ENCODE measurements at regions not wholly inside any gene's neighbourhood (a gene's known extent, or its start where the extent isn't known, plus 50 kb on each side); places are given as distances from the start of the nearest gene placed in this dataset.

DNA sequence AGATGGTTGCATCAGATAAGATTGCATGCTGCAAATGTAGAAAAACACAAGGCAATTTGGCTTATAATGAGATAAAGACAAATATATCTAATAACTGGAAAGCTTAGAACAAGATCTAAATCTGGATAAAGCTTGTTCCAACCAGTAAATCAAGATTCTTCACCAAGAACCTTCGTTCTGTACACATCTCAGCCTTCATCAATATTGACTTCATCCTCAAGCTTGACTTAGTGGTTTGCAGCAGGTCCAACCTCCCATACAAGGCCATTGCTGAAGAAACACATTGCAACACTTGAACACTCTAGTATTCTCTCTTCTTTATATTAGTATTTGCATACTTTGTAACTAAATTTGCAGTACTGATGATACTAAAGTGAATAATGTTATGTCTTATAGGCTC is 407.6 kb downstream of the TLL1 start:
- DNase-seq (ENCODE audit: low read depth), result no peak
- TF ChIP-seq, protein P1, sequence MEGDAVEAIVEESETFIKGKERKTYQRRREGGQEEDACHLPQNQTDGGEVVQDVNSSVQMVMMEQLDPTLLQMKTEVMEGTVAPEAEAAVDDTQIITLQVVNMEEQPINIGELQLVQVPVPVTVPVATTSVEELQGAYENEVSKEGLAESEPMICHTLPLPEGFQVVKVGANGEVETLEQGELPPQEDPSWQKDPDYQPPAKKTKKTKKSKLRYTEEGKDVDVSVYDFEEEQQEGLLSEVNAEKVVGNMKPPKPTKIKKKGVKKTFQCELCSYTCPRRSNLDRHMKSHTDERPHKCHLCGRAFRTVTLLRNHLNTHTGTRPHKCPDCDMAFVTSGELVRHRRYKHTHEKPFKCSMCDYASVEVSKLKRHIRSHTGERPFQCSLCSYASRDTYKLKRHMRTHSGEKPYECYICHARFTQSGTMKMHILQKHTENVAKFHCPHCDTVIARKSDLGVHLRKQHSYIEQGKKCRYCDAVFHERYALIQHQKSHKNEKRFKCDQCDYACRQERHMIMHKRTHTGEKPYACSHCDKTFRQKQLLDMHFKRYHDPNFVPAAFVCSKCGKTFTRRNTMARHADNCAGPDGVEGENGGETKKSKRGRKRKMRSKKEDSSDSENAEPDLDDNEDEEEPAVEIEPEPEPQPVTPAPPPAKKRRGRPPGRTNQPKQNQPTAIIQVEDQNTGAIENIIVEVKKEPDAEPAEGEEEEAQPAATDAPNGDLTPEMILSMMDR (IDR thresholded peaks at IDR 0.05; ENCODE audit: insufficient read depth, low read depth, low read length, missing control alignments), result no peak
- H3K4me3 ChIP-seq (ENCODE audit: low read depth, low read length), result no peak overlapping the region

DNA sequence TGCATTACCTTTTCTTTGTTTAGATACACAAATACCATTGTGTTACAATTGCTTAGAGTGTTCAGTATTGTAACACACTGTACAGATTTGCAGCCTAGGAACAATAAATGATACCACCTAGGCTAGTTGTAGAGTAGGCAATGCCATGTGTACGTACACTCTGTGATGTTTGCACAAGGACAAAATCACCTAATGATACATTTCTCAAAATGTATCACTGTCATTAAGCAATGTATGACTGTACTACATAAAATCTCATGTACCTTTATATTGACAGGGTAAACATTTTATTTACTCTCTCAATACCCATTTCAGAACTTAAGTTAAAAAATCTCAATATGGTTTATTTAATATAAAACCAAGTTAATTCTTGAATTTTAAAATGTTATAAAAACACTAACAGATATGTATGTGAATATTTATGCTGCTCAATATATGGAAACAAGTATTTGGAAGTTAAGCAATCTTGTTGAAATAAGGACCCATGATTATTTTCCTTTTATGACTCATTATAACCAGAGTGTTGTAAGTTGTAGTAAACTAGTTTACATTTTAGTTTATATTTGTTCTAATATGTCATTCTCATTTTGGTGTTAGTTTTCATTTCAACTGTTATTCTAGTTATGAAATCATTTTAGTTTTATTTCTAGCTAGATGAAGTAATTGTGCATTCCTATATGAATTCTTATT is 409.2 kb downstream of the TLL1 start:
- TF ChIP-seq, protein P1 (IDR thresholded peaks at IDR 0.05; ENCODE audit: insufficient read depth, low read depth, low read length, missing control alignments), result no peak
- no peak overlapping the region for H3K4me3 ChIP-seq (ENCODE audit: low read depth, low read length)

DNA sequence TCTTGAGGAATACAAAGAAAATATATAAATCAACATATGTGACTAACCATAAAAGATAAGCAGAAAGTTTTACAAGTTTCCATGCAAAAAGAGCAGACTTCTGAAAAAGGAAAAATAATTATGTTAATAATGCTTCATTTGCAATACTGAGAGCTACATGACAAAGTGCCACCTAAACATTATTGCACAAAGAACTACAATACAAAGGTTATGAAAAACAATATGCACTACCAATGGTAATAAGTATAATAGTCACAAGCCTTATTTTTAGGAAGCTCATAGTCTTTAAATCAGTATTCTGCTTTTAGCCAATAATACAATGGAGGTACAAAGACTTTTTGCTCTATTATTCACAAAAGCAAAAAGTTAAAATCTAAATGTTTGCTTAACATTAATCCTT is 411.2 kb downstream of the TLL1 start:
- H3K4me3 ChIP-seq (ENCODE audit: low read depth, low read length), result no peak overlapping the region
- TF ChIP-seq, protein P1 (IDR thresholded peaks at IDR 0.05; ENCODE audit: insufficient read depth, low read depth, low read length, missing control alignments), result no peak
- no peak for DNase-seq (ENCODE audit: low read depth)

More for the DNA sequence above, 409.2 kb downstream of the TLL1 start:
- DNase-seq (ENCODE audit: low read depth), result no peak

DNA sequence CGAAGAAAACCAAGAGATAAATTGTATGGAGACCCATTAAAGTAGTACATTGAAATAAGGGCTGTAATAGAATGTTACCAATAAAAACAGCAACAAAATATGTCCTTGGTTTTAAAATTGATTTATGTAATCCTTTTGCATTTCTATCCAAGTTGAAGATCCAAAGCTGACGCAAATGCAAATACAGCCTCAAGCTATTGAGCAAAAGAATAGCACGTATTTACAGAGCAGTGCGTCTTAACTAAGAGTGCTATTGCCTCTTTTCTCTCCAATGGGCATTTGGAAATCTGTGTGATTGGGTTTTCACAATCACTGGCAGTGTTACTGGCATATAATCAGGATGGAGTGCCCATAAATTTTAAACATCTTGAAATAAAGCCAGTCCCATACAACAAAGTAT is 417.4 kb downstream of the TLL1 start:
- DNase-seq (ENCODE audit: low read depth), result no peak
- H3K4me3 ChIP-seq (ENCODE audit: low read depth, low read length), result no peak overlapping the region
- TF ChIP-seq, protein P1 (IDR thresholded peaks at IDR 0.05; ENCODE audit: insufficient read depth, low read depth, low read length, missing control alignments), result no peak

DNA sequence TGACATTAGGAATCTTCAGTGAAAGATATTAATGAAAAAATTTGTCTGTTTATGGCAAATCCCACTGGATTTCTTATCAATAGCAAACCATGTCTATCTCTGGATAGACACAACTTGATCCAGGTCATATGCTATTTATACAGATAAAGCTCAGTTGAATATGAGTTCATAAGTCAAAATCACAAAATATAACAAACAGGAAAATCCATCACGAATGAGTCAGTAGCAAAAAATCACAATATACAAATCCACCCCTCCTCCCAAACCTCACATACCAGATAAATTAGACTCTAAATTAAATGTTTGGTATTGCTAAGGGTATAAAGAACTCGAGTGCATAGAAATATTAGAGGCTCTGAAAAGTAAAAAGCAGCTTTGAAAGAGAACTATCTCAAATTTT is 420.5 kb downstream of the TLL1 start:
- no peak for DNase-seq (ENCODE audit: low read depth)
- H3K4me3 ChIP-seq (ENCODE audit: low read depth, low read length), result no peak overlapping the region
- TF ChIP-seq, protein P1 (IDR thresholded peaks at IDR 0.05; ENCODE audit: insufficient read depth, low read depth, low read length, missing control alignments), result no peak

DNA sequence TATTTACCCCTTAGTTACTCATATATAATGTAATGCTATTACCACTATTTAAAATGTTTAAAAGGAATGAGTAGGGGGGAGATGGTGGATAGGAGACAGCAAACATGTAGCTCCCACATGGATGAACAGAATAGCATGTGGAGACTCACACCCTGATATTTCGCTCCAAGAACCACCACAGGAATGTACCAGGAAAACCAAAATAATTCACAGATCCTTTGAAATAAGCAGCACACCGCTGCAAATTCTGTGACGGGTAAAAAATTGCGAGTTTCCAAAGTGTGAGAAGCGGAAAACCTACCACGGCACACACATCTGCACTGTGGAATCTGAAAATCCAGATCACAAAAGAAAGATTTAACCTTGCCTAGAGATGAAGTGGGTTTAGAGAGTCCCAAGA is 428.2 kb downstream of the TLL1 start:
- no peak for DNase-seq (ENCODE audit: low read depth)
- no peak overlapping the region for H3K4me3 ChIP-seq (ENCODE audit: low read depth, low read length)
- TF ChIP-seq, protein P1 (IDR thresholded peaks at IDR 0.05; ENCODE audit: insufficient read depth, low read depth, low read length, missing control alignments), result no peak

DNA sequence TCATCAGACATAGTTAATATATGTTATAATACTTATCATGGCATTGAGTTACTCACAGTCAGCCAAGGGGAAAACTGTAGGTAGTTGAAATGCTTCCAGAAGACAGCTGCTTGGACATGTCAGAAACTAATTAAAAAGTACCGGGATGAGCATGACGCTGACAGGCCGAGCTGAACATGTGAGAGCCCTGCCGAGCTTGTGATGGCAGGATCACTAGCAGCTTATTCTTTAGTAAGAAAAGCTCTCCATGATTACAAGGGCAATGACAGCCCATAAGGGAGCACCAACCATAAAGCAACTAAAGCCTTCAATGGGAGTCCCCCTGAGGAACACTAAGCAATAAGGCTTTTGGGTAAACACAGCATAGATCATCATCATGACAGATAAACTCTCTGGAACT is 435.6 kb downstream of the TLL1 start:
- no peak overlapping the region for H3K4me3 ChIP-seq (ENCODE audit: low read depth, low read length)
- DNase-seq (ENCODE audit: low read depth), result no peak
- TF ChIP-seq, protein P1 (IDR thresholded peaks at IDR 0.05; ENCODE audit: insufficient read depth, low read depth, low read length, missing control alignments), result no peak
